Esophagus squamous epithelium (tissue), 4 donors: ENCODE measurements at regions not wholly inside any gene's neighbourhood (a gene's known extent, or its start where the extent isn't known, plus 50 kb on each side); places are given as distances from the start of the nearest gene placed in this dataset.

Experiments
- CTCF ChIP-seq, 6 experiments: fragments of 450-650 bp in 4 of 6; fragments of 200-600 bp in 2 of 6; sonication (generic) in 2 of 6; IDR thresholded peaks; one replicate each; pipeline ENCODE4 v1.5.1; 2016 to 2019; ENCODE audit warnings: antibody characterized with exemption in 6 of 6, mild to moderate bottlenecking in 4 of 6, moderate library complexity in 4 of 6
- POLR2A ChIP-seq, 4 donors: fragments of 450-650 bp; IDR thresholded peaks; one replicate each; pipeline ENCODE4 v1.6.1; 2017; ENCODE audit warnings: antibody characterized with exemption in 4 of 4, mild to moderate bottlenecking in 4 of 4, moderate library complexity in 3 of 4

GRCh38 chr6:23002044-23002619 is 432.8 kb downstream of the HDGFL1 start:
- no peak for TF ChIP-seq CTCF (IDR thresholded peaks at IDR 0.05)
- TF ChIP-seq POLR2A (IDR thresholded peaks at IDR 0.05), result no peak
